ENCODE measurements at regions not wholly inside any gene's neighbourhood (a gene's known extent, or its start where the extent isn't known, plus 50 kb on each side); places are given as distances from the start of the nearest gene placed in this dataset.

GRCh38 chr4:104969394-104970082, 177.1 kb upstream of the TET2 start:
- no peak for DNase-seq

GRCh38 chr4:104971462-104971861, 175.2 kb upstream of the TET2 start:
- no peak for DNase-seq

- DNase-seq = no peak
These were observed 173.0 kb upstream of the TET2 start for GRCh38 chr4:104973708-104974107.

- no peak for DNase-seq
These were observed 171.1 kb upstream of the TET2 start for GRCh38 chr4:104975617-104976016.

- DNase-seq = no peak
These were observed 170.4 kb upstream of the TET2 start for GRCh38 chr4:104976262-104976661.

- DNase-seq = no peak
These were observed 167.5 kb upstream of the TET2 start for GRCh38 chr4:104979083-104979760.

GRCh38 chr4:104983615-104984179, 163.0 kb upstream of the TET2 start:
- no peak for DNase-seq

GRCh38 chr4:104986306-104986705, 160.4 kb upstream of the TET2 start:
- no peak for DNase-seq

GRCh38 chr4:104989371-104989770, 157.3 kb upstream of the TET2 start:
- DNase-seq = no peak

- DNase-seq = no peak
These were observed 144.4 kb upstream of the TET2 start for GRCh38 chr4:105002278-105002677.

- DNase-seq = no peak
These were observed 132.4 kb upstream of the TET2 start for GRCh38 chr4:105014234-105014633.

- DNase-seq = no peak
These were observed 132.0 kb upstream of the TET2 start for GRCh38 chr4:105014635-105015034.

GRCh38 chr4:105015750-105016149, 130.9 kb upstream of the TET2 start:
- DNase-seq = no peak

GRCh38 chr4:105022811-105023667, 123.6 kb upstream of the TET2 start:
- DNase-seq = no peak

- DNase-seq = no peak
These were observed 123.0 kb upstream of the TET2 start for GRCh38 chr4:105023668-105024055.

- DNase-seq = no peak
These were observed 121.2 kb upstream of the TET2 start for GRCh38 chr4:105025263-105026017.

- DNase-seq = no peak
These were observed 109.7 kb upstream of the TET2 start for GRCh38 chr4:105036991-105037390.

GRCh38 chr4:105042451-105042850, 104.2 kb upstream of the TET2 start:
- no peak for DNase-seq

- no peak for DNase-seq
These were observed 95.8 kb upstream of the TET2 start for GRCh38 chr4:105050896-105051295.

GRCh38 chr4:105057370-105058105, 89.1 kb upstream of the TET2 start:
- no peak for DNase-seq

- no peak for DNase-seq
These were observed 88.4 kb upstream of the TET2 start for GRCh38 chr4:105058177-105058812.
